ENCODE measurements at regions not wholly inside any gene's neighbourhood (a gene's known extent, or its start where the extent isn't known, plus 50 kb on each side); places are given as distances from the start of the nearest gene placed in this dataset.

DNA sequence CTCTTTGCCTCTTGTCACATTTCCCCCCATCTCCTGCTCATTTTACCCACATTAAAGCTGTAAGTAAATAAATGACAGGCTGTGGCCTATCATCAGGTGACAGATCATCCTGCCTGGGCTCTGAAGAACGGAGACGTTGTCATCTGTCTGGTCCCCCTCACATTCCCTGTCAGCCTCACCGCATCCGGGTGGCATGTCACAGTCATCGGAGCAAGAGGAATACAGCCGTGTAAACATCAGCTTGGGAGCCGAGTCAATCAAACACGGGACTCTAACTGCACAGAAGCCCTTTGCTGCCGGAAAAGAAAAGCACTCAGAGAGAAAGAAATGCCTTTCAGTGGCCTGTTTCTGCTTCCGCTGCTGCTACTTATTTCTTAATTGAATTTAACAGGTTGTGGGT lies 371.9 kb upstream of the ID4 start:
- peak; percentile 63 for DNase-seq (ENCODE audit: low spot score)

DNA sequence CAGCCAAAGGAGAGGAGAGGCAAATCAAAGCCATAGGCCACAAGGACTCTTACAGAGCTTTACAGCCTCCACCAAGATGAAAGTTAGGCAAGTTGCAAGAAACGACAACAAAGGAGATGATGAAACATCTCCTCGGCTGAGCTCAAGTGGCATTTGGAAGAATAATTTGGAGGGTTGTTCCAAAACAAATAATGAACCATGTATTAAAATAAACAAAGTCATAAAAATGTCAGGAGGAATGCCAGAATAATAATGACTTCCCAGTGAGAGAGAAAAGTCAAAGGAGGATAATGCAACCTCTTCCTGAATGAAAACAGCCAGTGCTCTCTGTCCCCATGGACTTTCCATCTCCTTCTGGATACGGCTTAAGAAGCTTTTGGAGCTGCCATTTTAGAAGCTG lies 371.4 kb upstream of the ID4 start:
- DNase-seq (ENCODE audit: low spot score): peak; percentile 79

DNA sequence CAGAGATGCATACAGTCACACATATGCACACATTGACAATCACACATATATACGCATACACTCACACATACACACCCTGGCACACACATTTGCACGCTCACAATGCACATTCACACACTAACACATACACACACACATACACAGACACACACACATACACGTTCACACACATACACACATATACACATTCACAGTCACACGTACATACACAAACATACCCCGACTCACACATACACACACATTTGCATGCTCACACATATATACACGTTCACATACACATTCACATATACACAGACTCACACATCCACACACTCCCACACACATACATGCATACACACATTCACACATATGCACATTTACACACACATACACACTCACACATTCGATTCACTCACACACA lies 366.8 kb upstream of the ID4 start:
- DNase-seq (ENCODE audit: low spot score): no peak

- DNase-seq (ENCODE audit: low spot score): peak; percentile 98
Observed at GRCh38 chr6:19472153-19472552, 365.0 kb upstream of the ID4 start.

DNA sequence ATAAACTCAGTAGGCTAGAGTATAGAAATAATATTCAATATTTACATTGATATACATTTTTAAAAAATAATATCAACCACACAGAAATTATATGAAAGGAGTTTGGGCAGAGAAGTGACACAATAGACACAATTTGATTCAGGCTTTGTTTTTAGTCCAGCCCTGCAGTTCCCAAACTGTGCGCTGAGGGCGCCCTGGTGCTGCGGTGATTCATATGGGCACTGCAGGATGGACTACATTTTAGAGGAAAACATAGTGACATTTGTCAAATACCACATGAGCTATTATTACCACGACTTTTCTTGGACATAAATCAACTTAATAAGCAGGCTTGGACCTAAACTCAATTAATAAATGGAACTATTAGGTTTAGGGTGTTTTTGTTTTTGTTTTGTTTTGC lies 364.3 kb upstream of the ID4 start:
- DNase-seq (ENCODE audit: low spot score): peak; percentile 13

GRCh38 chr6:19477563-19477962 lies 359.6 kb upstream of the ID4 start:
- no peak for DNase-seq (ENCODE audit: low spot score)

DNA sequence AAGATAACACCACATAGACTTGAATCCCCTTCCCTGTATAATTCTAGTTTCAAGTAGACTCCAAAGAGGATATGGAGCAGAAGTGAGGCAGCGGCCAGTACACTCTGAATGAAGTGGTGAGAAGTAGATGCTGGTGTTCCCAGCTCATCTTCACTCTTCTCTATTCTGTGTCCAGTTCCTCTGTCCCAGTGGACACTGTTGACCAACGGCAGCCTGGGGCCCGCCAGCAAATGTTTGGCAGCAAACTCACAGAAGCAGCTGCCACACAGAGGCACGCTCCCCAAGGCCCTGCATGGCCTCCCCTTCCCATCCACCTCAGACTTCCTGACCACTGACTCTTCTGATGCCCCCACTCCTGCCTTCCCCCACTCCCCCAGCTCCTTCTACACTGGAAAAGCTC lies 358.9 kb upstream of the ID4 start:
- DNase-seq (ENCODE audit: low spot score): no peak

- DNase-seq (ENCODE audit: low spot score): no peak
Observed at GRCh38 chr6:19478992-19479391, 358.2 kb upstream of the ID4 start.

DNA sequence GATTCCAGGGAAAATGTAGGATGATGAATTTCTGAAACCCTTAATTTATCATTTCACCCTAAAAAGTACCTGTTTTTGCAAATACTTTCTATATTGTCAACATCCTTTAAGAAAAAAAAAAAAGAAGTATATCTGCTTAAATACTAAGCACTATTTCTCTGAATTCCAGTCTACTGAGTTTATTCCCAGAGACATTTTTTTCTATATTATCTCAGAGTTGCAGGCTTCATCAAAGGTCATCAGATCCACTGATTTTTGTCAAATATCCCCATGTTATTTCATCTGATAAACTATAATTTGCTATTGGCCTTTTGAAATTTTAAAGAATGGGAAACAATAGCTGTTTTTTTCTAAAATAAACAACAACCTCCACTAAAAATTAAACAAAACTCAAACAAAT lies 357.6 kb upstream of the ID4 start:
- no peak for DNase-seq (ENCODE audit: low spot score)

DNA sequence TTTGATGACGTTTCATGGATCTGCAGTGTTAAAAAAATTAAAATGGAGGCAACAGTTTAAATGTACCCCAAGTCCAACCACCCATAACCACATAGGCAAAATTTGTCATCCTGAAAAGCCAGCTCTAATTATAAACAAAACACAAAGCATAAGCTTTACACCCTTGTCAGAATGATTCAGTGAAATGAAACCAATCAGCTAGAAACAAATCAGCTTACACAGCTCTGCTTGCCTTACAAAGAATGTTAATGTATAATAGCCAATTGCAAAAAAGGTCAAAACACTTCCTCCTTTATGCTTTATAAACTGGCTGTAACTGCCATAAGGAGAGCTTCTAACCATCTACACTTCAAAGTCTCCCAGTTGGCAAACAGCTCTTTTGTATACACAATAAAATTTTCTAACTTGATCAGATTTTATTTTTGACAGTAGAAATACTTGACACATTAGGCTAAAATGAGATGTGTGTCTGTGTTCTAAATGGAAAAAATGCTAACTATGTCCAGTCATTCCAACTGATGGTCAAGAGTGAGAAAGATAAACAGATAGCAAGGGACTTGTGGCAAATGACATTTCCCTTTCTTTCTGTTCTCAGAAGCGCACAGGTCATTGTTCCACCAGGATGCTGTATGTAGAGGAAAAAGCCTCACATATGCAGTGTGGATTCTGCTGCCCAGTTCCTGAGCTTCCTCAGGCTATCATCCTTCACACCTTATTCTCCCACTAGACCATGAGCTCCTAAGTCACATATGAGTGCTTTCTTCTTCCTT lies 344.3 kb upstream of the ID4 start:
- no peak for DNase-seq (ENCODE audit: low spot score)

DNA sequence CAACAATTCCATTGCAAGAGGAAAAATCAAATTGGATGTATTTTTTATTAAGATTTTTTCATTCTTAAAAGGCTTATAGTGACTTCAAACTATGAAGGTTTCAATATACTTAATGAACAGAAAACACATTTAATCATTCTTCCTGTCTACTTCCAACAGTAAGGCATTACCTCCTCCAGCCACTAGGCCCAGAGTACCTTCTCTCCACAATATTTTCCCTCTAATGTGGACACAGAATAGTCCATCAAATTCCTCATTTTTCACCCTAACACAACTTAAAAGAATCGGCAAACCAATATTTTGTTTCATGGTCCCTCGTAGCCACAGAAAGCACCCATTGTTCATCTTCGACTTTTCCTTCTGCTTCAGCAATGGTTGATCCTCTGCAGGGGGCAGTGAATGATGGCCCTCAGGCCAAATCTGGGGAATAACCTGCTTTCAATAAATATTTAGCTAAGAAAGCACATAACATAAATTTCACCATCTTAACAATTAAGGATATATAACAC lies 335.4 kb upstream of the ID4 start:
- no peak for DNase-seq (ENCODE audit: low spot score)

- DNase-seq (ENCODE audit: low spot score): no peak
Observed at GRCh38 chr6:19502301-19502700, 334.9 kb upstream of the ID4 start.

GRCh38 chr6:19515939-19516338 lies 321.2 kb upstream of the ID4 start:
- DNase-seq (ENCODE audit: low spot score): no peak

DNA sequence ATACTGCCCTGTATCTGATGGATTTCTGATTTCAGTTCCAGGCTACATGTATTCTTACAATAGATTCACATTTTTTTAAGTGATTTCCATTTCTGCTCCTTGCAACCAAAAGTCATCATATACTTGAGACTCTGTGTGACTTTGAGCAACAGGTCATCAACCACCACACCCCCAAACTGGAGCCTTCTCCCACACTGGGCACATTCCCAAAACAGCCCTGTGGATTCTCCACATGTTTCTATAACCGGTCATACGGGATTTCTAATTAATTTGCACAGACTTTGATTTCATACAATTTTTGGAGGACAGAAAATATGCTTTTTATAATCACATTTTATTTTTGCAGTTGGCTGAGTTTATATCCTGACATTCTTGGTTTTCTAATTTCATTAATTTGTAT lies 317.2 kb upstream of the ID4 start:
- DNase-seq (ENCODE audit: low spot score): no peak

- no peak for DNase-seq (ENCODE audit: low spot score)
Observed at GRCh38 chr6:19524366-19525186, 312.6 kb upstream of the ID4 start.

- no peak for DNase-seq (ENCODE audit: low spot score)
Observed at GRCh38 chr6:19525673-19526072, 311.5 kb upstream of the ID4 start.

DNA sequence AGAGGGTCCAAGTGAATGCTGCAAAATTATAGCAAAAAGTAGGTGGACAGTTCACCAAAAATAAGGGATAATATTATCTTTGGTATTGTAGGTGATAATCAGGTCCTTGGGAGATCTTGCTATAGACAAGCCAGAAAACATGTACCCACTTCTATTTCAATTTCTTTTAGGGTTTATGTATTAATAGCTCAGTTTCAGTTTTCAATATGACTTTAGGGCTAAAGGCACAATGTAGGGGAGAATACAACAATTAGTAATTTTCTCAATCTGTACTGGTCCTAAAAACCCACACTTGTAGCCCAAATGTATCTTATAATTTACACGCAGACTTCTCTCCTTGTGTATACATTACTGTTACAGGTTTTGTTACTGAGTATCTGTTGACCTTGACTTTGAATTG lies 307.0 kb upstream of the ID4 start:
- no peak for DNase-seq (ENCODE audit: low spot score)

GRCh38 chr6:19535351-19535750 lies 301.8 kb upstream of the ID4 start:
- DNase-seq (ENCODE audit: low spot score): no peak

- no peak for DNase-seq (ENCODE audit: low spot score)
Observed at GRCh38 chr6:19536838-19537237, 300.3 kb upstream of the ID4 start.

DNA sequence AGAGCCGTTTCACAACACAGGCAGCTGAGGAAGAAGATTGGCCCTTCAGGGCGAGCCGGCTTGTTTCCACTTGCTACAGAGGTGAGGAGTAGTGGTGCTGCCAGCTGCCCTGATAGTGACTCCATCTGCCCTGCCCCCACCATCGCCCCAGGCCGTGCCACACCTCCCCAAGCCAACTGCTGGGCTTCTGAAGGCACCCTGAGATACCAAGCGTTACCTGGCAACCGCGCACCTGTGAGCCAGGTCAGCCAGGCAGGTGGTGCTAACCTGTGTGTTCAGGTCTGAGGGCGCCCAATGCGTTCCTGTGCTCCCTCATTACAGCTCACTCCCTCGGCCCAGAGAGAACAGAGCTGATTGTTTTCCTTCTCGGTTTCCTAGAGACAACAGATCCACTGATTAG lies 299.1 kb upstream of the ID4 start:
- no peak for DNase-seq (ENCODE audit: low spot score)

DNA sequence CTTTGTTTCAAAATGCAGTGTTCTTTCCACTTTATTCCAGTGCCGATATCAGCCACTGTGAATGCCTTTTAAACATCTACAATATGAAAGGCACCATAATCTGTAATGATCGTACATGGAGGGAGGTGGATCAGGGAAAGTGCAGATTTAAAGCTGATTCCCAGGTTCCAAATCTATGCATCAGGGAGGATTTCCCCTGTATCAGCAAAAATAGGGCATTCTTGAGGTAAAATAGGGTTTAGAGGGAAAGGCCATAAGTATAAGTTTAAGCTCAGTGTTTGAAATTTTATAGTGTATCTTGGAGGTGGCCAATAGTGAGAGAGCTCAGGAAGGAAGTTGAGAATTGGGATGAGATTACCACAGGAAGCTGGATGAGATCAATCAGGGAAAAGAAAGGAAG lies 289.7 kb upstream of the ID4 start:
- DNase-seq (ENCODE audit: low spot score): no peak

- no peak for DNase-seq (ENCODE audit: low spot score)
Observed at GRCh38 chr6:19549109-19549508, 288.1 kb upstream of the ID4 start.

DNA sequence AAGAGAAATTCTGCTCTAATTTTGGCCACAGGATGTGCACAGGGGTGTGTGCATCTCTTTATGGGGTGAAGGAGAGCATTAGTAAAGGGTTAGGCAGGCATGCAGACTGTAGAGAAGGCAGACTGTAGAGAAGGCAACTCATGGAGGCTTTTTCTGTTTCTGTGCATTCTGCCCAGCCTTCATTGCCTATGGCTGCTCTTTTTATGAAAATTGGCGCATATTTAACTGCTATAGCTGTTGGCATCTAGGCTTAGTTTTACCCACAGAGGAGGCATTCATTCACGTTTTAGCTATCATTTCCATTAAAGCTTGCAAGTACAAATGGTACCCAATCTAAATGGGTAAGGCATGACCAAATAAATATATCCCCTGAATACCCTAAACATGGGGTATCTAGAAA lies 286.8 kb upstream of the ID4 start:
- DNase-seq (ENCODE audit: low spot score): no peak
